GM19240 (cell line): ENCODE measurements at regions not wholly inside any gene's neighbourhood (a gene's known extent, or its start where the extent isn't known, plus 50 kb on each side); places are given as distances from the start of the nearest gene placed in this dataset.

Experiments used
- DNase-seq: peaks from one replicate; pipeline ENCODE4 v3.0.0; 2011; ENCODE audit warnings: low spot score; ENCODE audit not compliant: insufficient read length

DNA sequence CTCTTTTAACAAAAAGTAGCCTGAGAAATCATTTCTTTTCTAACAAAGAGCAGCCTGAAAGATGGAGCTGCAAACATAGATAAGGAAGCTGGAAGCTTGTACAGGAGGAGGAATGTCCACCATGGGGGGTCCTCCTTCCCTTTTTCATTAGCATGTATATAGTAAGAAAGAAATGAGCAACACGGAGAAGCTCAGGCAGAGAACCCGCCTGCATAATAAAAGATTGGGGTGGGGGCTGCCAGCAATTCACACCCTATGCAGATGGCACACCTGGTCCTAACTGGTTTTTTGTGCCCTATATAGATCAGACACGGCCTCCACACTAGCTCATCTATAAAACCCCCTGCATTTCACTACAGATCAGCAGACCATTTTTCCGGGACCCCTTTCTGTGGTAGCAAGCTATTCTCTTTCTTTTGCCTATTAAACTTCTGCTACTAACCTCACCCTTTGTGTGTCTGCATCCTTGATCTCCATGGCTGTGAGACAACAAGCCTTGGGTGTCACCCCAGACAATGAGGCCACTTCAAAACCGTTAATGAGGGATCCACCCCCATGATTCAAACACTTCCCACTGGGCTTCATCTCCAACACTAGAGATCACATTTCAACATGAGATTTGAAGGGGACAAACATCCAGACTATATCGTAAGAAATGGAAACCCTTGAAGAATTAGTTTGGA is 167.5 kb upstream of the FREM2 start:
- no peak for DNase-seq

DNA sequence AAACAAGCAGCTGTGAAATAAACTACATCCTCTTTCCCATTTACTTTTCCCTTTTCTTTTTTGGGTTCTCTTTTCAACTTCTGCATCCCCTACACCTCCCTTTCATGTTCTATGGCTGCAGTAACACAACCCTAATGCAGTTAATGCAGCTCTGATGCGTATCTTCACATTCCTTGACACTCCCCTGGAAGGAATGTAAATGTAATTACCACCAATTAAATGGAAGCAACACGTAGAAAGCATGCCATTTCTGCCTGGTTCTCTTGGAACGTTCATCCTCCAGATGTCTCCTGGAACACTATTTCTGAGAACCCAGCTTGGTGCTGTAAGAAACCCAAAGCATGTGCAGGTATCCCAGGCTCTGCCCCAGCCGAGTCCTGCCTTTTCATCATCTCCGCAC is 166.8 kb upstream of the FREM2 start:
- DNase-seq, result no peak

DNA sequence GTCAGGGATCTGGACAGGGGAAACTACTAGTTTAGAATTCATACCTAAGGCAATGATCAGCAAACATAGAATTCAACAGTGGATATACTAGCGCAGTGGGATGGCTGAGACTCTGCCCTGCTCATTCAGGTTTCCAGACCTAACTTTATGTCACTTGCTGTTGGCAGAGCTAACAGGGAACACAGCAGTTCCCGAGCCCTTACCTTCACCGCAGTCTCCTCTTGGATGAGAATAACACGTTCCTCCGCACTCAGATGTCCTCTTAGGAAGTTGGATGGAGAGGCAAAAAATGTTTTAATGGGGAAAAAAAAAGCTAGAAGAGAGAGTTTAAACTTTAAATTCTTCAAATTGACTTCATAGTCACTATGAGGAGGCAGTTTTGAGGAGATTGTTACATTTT is 159.7 kb upstream of the FREM2 start:
- DNase-seq, result no peak

DNA sequence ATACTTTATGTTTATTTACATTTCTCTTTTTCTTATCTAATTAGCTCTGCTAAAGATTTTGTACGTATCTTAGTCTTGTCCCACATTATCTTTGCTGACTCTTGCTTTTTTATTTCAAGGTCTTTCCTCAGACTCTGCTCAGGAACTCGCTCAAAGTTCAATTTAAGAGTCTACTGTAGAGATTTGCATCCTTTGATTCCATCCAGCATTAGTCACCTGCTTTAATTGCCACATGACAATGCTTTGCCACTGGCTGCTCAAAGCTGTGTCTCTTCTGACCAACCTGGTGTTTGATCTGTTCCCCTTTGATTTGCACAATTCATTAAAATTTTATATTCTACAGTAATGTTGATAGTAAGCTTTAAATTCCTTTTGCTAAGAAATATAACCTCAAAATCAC is 157.9 kb upstream of the FREM2 start:
- no peak for DNase-seq

DNA sequence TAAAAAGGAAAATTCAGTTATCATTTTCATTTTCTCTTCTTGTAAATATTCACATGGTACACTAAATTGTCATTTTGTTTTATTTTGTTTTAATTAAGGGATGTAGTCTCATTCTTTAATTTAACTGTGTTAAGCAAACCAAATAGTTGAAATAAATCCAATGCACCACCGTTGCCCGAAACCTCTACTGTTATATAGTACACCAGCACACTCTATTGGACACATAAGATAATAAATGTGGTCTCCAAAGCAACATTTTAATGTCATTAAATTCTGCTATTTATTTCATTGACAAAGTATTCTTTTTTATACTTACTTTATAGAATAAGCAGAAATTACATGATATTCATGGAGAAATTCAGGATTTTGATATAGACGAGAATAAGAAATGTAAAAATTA is 156.4 kb upstream of the FREM2 start:
- DNase-seq, result no peak

DNA sequence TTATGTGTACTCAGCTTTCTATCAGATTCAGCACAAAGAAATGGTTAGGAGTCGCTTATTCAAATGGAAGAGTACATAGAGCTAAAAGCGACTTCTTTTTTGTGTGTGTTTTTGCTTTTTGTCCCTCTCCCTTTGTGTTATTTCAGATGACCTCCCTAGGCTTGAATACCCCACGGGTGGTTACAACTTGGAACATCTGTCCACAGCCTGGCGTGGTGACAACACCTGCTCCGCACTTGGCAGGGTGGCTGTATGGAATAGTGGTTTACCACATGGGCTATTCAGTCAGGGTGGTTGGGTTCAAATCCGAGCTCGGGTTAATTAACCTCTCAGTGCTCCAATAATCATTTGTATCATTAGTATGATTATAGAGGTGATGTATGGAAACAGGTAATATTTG is 151.6 kb upstream of the FREM2 start:
- DNase-seq, result no peak

DNA sequence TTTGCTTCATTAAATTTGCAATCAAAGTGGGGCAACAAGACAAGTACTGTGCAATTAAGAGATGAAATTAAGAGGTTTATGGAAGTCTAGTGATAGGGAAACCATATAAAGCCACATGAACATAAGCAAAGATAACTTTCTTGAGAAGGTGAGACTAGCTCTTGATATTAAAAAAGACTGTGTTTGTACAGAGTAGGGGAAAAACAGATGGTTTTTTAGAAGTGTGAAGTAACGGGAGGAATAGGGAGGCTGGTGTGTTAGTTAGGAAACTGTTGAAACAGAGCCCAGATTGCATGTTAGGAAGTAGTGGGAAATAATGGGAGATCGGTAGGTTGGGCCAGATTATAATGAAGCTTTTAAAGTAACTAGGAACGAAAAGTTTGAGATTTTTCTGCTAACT is 149.8 kb upstream of the FREM2 start:
- no peak for DNase-seq

GRCh38 chr13:38538422-38538821 is 148.5 kb upstream of the FREM2 start:
- DNase-seq, result no peak

GRCh38 chr13:38539632-38540031 is 147.2 kb upstream of the FREM2 start:
- no peak for DNase-seq

- DNase-seq, result no peak
These were observed 144.3 kb upstream of the FREM2 start for GRCh38 chr13:38542601-38543000.

- DNase-seq, result no peak
These were observed 143.3 kb upstream of the FREM2 start for GRCh38 chr13:38543561-38543960.

GRCh38 chr13:38563739-38564138 is 123.1 kb upstream of the FREM2 start:
- no peak for DNase-seq

DNA sequence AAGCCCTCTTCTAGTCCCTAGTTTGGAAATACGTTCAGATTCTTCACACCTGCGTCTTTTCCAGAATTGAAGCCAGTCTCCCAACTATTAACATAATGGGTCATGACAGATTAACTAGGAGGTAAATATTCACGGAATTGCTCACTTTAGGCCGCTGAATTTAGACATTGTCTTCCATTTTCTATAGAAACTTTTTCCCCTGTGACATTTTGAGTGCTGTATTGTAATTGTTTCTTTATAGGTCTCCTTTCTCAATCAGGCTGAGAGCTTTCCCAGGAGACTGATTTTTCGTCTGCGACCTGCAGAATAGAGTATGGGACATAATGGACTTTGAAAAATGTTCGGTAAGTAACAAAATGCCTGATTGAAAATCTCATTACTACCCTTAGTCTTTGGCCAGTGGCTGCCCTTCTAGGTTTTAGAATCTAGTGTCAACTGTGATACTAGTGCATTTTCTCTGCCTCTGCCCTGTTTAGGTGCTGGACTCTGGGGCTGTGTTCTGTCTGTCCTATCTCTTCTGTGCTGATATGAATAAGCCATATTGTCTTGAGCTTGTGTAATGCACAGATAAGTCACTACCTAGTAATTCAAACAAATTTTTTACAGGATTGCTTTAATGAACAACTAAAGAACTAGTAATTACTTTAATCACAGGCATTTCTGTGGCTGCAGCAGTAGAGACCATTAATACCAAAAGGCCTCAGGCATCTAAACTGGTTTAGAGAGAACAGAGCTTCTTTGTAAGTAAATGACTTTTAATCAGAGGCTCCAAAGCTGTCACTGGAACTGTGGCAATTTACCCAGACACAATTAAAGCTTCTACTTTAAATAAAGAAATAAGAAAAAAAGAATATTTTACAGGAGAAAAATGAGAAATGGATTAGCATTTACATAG is 122.4 kb upstream of the FREM2 start:
- DNase-seq, result no peak

- no peak for DNase-seq
These were observed 120.9 kb upstream of the FREM2 start for GRCh38 chr13:38566023-38566422.

GRCh38 chr13:38566519-38566918 is 120.4 kb upstream of the FREM2 start:
- DNase-seq, result no peak

- no peak for DNase-seq
These were observed 116.2 kb upstream of the FREM2 start for GRCh38 chr13:38570706-38571105.

GRCh38 chr13:38575427-38575826 is 111.5 kb upstream of the FREM2 start:
- DNase-seq, result no peak

DNA sequence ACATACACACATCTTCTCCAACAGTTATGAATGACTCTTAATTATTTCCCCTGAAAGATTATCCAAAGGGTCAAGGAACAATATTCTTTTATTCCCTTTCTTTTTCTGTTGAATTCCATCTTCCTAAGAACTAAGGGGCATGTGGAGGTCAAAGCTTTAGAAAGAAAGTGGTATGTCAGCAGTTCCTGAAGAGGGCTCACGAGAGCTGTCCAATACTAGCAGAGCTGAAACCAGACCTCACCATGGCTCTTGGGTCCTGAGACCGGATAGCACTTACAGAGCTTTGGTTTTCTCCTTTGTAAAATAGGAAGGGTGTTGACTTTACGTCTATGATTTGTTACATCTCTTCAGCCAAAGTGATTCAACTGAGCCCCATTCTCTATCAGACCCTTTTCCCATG is 109.8 kb upstream of the FREM2 start:
- DNase-seq, result no peak

DNA sequence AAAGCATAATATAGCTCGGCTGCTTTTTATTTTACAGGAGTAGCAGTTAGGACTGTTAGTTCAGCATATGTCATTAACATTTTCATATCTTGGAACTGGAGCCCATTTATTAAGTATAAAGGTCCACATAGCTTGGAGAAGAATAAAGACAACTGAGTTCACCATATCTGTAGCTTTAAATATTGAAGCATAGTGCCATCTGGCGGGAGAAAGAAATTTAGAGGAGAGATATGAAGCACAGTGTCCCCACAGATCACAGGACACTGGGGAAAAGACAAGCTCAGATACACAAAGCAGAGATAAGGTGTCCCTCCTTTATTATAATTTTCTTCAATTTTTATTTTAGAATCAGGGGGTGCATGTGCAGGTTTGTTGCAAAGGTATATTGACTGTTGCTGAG is 104.7 kb upstream of the FREM2 start:
- no peak for DNase-seq

DNA sequence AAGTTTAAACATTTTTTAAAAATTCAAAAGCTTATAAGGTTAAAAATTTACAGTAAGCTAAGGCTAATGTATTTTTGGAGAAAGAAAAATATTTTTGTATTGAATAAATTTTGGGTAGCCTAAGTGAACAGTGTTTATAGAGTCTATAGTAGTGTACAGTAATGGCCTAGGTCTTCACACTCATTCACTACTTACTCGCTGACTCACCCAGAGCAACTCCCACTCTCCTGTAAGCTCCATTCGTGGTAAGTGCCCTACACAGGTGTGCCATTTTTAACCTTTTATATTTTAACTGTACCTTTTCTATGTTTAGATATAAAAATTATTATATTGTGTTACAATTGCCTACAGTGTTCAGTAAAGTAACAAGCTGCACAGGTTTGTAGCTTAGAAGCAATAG is 96.6 kb upstream of the FREM2 start:
- no peak for DNase-seq

DNA sequence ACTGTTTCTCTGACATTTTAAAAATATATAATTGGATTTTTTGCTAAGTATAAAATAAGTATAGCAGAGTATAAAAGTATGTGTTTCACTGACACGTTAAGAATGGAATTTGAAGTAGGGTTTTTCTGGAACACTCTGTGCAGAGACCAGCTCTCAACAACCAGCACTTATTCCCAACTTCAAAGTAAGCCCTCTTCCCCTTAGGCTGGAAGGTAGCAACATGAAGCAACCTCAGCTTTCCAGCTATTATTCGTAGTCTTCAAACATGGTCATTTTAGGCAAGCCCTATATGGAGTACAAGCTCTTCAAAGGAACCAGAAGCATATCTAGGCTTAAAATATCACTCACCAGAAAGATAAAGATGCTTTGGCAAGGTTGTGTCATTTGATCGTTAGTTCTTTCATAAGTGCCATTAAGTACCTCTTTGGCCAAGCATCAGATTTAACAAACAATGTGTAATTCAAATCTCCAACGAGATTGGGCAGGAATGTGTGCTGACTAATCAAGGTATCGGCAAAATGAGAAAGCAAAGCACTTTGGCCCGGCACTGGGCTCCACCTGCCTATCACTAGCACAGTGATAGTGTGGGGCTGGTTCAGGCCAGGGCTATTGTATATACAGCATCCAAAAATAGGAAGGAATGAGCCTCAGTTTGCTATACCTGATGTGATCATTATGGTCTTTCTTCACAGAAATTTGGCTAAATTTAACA is 95.9 kb upstream of the FREM2 start:
- DNase-seq, result no peak

- DNase-seq, result no peak
These were observed 84.6 kb upstream of the FREM2 start for GRCh38 chr13:38602266-38602665.
